ENCODE measurements at regions not wholly inside any gene's neighbourhood (a gene's known extent, or its start where the extent isn't known, plus 50 kb on each side); places are given as distances from the start of the nearest gene placed in this dataset.

- DNase-seq = peak; percentile 84
Measured at GRCh38 chr9:134502809-134503211, 138.8 kb upstream of the COL5A1 start.

DNA sequence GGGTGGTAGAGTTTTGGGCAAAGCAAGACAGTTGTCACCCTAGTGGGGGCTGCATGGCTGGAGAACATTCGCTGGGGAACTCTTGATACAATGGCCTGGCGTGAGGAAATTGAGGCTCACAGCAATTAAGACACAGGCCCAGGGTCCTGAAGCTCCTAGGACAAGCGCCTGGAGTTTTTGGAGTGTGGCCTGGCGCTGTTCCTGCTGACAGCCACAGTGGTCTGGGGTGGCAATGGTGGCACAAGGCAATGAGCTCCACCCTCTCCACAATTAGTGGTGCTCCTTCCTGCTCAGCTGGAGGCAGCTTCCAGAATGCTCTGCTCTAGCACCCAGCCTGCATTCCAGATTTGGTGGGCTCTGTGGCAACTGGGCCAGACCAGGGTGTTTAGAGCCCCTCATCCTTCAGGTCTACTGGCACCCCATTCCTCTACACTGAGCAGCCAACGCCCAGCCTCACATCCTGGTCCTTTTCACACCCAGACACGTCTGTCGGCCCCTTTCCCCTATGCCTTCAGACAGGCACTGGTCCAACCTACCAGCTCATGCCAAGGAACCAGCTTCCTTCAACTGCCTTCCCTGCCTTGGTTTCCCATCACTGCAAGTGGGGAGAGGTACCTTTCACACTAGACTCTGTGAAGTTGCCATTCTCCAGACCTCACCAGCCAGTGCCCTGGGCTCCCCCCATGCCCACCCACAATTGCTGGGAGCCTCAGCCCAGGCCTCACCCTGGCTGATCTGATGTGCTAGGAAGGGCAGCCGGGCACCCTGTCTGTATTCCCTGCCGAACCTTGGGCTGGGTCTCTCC is 138.1 kb upstream of the COL5A1 start:
- no peak for DNase-seq

DNA sequence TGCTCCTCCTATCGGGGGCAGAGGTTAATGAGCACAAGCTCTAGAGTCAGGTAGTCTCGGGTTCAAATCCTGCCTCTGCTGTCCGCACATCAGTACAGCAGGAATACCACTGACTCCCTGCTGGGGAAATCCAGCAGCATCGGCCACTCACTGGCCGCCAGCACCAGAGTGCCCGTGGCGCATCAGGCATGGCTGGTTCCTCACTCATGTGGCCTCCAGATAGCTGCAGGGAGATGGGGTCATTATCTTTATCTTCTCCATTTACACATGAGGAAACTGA is 137.6 kb upstream of the COL5A1 start:
- DNase-seq = no peak

GRCh38 chr9:134505032-134505431 is 136.6 kb upstream of the COL5A1 start:
- no peak for DNase-seq

GRCh38 chr9:134509281-134509680 is 132.3 kb upstream of the COL5A1 start:
- DNase-seq = no peak

DNA sequence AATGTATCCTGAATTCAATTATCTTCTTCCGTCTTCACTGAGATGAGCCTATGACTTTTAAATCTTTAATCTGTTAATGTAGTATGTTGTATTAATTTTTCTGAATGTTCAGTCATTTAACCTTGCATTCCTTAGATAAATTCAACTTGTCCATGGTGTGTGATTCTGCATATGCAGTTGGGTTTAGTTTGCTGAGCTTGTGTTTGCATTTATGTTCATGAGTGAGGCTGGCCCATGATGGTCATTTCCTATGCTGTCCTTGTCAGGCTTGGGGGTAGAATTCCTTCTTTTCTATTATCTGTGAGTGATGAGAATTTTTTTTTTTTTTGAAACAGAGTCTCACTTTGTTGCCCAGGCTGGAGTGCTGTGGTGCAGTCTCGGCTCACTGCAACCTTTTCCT is 131.8 kb upstream of the COL5A1 start:
- DNase-seq = no peak

- no peak for DNase-seq
Measured at GRCh38 chr9:134514503-134514902, 127.1 kb upstream of the COL5A1 start.

DNA sequence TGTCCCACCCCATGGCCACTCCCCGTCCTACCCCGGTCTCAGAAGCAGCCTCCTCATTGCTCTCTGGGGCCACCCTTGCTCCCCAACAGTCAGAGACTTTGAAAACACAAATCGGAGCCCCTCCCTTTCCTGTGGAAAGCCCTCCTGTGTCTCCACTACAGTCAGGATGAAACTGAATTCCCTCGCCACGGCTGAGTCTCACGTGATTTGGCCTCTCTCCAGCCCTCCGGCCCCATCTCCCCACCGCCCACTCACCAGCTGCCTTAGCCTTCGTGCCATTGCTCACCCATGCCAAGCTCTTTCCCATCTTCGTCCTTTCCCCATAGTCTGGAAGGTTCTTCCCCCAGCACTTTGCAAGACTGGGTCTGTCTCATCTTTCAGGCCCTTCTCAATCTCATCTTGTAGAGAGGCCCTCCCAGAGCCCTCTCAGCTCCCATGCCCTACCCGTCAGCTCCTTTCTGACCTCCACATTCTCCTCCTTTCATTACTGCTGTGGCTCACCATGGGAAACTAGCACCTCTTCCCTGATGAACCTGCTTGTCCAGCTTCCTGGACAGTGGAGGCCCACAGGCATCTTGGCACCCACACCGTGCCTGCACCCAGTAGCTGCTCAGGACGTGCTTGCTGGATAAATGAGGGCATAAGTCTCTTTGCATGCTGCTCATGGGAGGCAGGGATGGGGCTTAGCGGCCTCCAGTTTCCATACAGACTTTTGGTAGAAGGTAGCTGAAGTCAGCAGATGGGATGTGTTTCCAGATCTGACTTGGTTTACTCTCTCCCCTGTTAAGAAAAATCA is 126.4 kb upstream of the COL5A1 start:
- no peak for DNase-seq

DNA sequence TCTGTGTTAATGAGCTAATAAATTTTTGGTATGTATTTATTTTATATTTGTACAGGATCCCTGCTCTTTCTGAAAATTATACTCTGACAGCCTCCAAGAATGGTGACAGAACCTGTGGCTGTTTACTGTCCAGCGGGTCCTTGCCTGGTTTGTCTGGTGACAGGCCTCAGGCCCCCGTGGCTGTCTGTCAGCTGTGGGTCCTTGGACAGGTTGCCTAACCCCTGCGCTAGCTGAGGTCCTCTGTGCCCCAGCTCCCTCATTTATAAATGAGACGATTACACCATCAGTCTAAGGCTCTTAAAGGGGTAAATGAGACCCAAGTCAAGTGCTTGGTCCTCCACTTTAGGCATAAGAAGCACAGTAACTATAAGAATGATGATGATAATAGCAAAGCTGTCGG is 125.1 kb upstream of the COL5A1 start:
- no peak for DNase-seq

DNA sequence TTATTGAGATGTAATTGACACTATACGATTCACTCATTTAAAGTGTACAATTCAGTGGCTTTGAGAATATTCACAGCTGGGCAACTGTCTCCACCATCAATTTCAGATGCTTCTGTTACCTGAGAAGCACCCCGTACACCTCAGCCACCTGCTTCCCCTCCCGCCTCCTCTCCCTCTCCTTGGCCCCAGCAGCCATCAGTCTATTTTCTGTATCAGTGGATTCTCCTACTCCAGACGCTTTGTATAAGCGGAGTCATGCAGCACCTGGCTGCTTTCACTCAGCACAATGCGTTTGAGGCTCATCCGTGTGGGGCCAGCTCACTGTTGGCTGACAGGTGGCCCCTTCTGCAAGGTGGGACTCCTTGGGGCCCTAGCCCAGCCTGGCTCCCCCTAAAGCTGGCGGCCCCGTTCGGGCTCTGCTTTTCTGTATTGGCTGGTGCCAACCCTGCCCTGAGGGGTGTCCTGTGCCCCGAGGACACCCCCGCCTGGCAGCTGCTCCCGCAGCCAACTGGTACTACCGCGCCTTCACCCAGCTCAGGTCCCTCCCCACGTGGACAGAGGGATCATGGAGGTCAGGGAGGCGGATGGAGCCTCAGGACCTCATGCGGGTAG is 124.4 kb upstream of the COL5A1 start:
- DNase-seq = no peak

- DNase-seq = no peak
Measured at GRCh38 chr9:134518004-134518606, 123.5 kb upstream of the COL5A1 start.

GRCh38 chr9:134519375-134520070 is 122.1 kb upstream of the COL5A1 start:
- no peak for DNase-seq

GRCh38 chr9:134521817-134522501 is 119.6 kb upstream of the COL5A1 start:
- DNase-seq = no peak

DNA sequence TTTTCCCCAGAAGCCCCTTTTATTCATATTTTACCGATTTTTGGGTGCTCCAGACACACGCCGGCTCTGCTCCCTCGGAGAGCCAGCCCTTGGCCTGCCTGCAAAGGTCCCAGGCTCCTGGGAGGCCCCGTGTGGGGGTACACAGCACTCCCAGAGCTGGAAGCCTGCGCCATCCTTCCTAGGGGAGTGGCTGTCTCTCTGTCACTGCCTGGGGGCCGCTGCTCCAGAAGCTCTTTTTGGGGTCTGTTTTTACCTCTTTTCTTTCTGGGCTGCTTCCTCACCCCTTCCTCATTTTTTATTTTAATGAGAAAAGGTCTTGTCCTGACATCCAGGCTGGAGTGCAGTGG is 119.1 kb upstream of the COL5A1 start:
- no peak for DNase-seq

DNA sequence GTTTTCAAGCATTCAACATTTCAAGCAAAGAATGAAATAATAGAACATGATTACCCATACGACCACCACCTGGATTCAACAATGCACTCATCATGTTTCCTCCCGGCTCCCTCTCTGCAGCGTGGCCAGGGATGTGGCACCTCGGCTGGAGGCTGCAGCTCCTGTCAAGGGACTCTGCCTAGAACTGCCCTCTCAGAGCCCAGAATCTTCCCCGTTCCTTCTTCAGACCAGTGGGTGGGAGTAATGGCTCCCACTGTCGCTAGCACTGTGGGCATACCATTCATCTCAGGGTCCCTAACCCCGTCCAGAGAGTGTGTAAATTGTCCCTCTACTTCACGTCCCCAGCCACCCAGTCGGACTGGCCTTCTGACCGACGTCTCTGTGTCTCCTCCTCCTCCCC is 118.6 kb upstream of the COL5A1 start:
- no peak for DNase-seq

DNA sequence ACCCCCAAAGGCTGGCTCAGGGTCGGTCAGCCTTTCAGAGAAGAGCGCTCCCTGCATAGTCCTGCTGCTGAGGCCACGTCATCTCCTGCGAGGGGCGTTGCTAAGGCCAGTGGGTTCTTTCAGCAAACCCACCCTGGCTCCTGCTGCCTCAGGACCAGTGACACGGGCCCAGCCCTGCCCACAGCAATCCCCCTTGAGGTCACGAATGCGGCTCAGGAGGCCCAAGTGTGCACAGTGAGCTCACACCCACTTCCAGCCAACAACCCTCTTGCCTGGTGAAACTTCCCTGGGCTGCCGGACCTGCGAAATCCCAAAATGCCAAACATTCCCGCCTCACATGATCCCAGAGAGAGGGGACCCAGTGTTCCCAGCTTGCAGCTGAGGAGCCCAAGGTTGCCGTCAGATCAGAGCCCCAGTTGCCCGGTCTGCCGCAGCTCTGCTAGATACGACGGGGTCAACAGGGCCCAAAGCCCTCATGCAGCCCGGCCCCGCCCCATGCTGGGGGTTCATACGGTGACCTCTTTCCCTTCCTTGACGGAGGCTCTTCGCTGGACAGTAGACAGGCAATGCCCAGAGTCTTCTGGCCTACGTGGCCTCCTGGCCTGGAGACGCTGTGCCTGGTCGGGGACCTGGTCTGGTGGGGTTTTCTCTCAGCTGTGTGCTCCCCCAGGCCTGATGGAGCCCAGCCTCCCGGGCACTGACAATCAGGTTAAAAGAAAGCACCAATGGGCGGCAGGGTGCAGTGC is 116.4 kb upstream of the COL5A1 start:
- DNase-seq = no peak

DNA sequence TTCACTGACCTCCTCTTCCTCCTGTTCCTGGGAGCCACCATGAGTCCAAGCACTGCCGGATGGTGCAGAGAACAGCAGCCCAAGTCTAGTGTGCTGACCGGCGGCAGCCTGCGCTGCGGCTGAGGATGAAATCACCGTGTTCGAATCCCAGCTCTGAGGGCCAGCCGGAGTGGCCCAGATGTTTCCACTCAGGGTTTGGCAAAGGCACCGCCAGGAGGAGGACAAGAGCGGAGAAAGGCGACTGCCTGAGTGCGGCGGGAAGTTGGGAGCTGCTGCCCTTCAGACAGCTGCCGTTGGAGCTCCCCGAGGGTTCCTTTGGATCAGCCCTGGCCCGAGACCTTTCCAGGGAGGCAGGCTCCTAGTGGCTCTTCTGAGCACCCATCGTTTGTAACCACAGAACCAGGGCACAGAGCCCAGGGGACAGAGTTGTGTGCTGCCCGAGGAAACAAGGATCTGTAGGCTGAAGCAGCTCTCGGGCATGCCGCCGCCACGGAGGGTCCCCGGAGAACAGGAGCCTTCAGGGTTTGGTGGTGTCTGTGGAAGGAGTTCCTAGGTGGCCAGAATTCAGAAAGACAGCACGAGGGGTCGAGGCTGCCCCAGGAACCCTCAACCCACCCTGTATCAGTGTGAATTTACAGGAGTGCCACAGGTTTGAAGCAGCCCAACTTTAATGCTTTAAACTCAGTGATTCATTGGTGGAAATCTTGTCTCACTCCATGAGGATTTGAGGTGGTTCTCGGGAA is 115.6 kb upstream of the COL5A1 start:
- no peak for DNase-seq

GRCh38 chr9:134526584-134527477 is 114.8 kb upstream of the COL5A1 start:
- no peak for DNase-seq

DNA sequence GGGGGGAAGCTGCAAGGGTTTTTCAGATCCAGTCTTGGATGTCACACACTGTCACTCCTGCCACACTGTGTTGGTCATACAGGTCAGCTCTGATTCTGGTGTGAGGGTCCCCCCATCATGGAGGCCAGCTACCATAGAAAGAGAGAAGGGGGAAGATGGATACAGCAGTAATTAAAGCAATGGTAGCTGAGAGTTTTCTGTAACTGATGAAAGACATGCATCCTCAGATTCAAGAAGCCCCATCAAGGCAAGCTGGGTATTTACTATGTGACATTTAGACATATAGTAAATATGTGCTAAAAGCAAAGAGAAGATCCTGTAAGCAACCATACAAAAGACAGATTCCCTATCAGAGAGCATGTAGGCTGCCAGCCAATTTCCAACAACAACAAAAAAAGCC is 110.9 kb upstream of the COL5A1 start:
- DNase-seq = no peak

Measured in T1000 (cell line).